Pancreas (tissue), 10 donors: ENCODE measurements at regions not wholly inside any gene's neighbourhood (a gene's known extent, or its start where the extent isn't known, plus 50 kb on each side); places are given as distances from the start of the nearest gene placed in this dataset.

Experiments
- ATAC-seq, 4 donors: fragments of 200-7000 bp; cut with Tn5 transposase; one replicate each; pipeline versions ENCODE4 v1.8.0 to v1.9.1; 2020; ENCODE audit warnings: mild to moderate bottlenecking in 4 of 4, moderate library complexity in 4 of 4
- DNase-seq, 6 donors: peaks; one replicate each; pipeline ENCODE4 v3.0.0-alpha.2; 2020
- FAIRE-seq: peaks from 2 replicates; lab custom pipeline; 2012; peaks lifted over from hg19 to GRCh38; lab: Jason Lieb, UNC
- H3K27ac ChIP-seq, 4 donors: fragments of 200-600 bp; sonication (generic); 1 replicate in 3 of 4; 2 replicates in 1 of 4; pipeline versions ENCODE4 v1.5.0 to v1.8.0; 2020
- H3K27me3 ChIP-seq, 4 donors: fragments of 200-600 bp; one replicate each; pipeline ENCODE4 v1.8.0; 2021
- H3K36me3 ChIP-seq, 3 donors: fragments of 200-600 bp; sonication (generic) in 1 of 3; one replicate each; pipeline versions ENCODE4 v1.5.0 to v1.8.0; 2020 to 2021
- H3K4me1 ChIP-seq, 3 donors: fragments of 200-600 bp; one replicate each; pipeline ENCODE4 v1.8.0; 2021
- H3K4me3 ChIP-seq, 4 donors: fragments of 200-600 bp; sonication (generic) in 2 of 4; one replicate each; pipeline versions ENCODE4 v1.5.0 to v1.8.0; 2020 to 2021
- H3K9me3 ChIP-seq, 4 donors: fragments of 200-600 bp; one replicate each; pipeline ENCODE4 v1.8.0; 2021
- CTCF ChIP-seq, 4 donors: fragments of 200-600 bp; sonication (generic) in 3 of 4; IDR thresholded peaks; one replicate each; pipeline versions ENCODE4 v1.5.0 to v1.8.0; 2021; ENCODE audit warnings: antibody characterized with exemption in 4 of 4
- WGBS, 2 donors: extraction: QIAGEN DNeasy Blood & Tissue Kit; methylation state at CpG; one replicate each; pipeline ENCODE4 v1.1.7; 2013; 5-methylcytosine and 5-hydroxymethylcytosine counted together
- intact Hi-C, 3 donors: fragments of 100-400 bp; cut with DNase I; formaldehyde crosslinking; loops; one replicate each; pipeline versions ENCODE4 v1.11.1 to v1.14.2; 2022
- donor health status: healthy with polysubstance abuse.
- donor health status: DM: no; HTN: no; CAD: no; lungs with moderate emphysema.
- donor health status: DM: no; HTN: no; CAD: no.
- donor health status: control.
- donor health status: control.
- donor health status: Bipolar disorder and iron deficiency.
- donor health status: DM: yes; HTN: yes; CAD: no.
- donor health status: DM: no; HTN: no; CAD: no.
- donor health status: DM: no; HTN: no; CAD: no.
- donor health status: DM: yes; HTN: yes; CAD: no.

DNA sequence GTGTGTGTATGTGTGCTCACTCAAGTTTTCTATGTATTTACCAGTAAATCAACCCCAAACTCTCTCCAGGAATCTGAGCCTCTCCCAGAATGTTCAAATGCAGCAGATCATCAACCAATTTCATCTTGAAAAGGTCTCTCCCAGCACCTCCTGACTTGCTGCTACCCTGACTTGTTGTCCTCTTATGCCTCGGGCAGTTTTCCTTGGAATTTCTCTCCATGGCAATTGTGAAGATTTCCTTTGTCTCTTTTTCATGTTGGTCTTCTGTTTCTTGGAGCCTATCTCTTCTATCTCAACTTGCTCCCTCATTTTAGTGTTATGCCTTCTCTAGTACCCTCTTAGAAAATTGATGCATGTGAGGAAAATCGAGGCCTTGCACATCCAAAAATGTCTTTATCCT, 303.6 kb upstream of the KIF2A start:
- no peaks in the 10 kb centered on the region for H3K4me1 ChIP-seq
- ATAC-seq (no peak), FAIRE-seq (no peak), DNase-seq (no peak)
- H3K4me3 ChIP-seq: no peak overlapping the region
- no peak for TF ChIP-seq CTCF (IDR thresholded peaks at IDR 0.05)
- intact Hi-C loops: no loop called here
- no peaks in the 10 kb centered on the region for H3K27me3 ChIP-seq
- 58 to 74% methylated on average over 2 of the region's 2 CpGs for WGBS, 2 donors
- no peaks in the 10 kb centered on the region for H3K36me3 ChIP-seq
- H3K27ac ChIP-seq: no peak overlapping the region
- no peaks in the 10 kb centered on the region for H3K9me3 ChIP-seq

GRCh38 chr5:62005551-62005950, 300.5 kb upstream of the KIF2A start:
- intact Hi-C loops: no loop called here
- Histone ChIP-seq H3K27ac (no peak overlapping the region), H3K36me3 (no peaks in the 10 kb centered on the region), H3K27me3 (no peaks in the 10 kb centered on the region), H3K9me3 (no peaks in the 10 kb centered on the region), H3K4me3 (no peak overlapping the region), H3K4me1 (no peaks in the 10 kb centered on the region)
- DNase-seq (no peak), FAIRE-seq (no peak), ATAC-seq (no peak)
- TF ChIP-seq CTCF (IDR thresholded peaks at IDR 0.05): no peak
- WGBS, 2 donors: 86 to 97% methylated on average over 2 of the region's 2 CpGs

GRCh38 chr5:62007457-62007856, 298.5 kb upstream of the KIF2A start:
- no peak overlapping the region for H3K4me3 ChIP-seq
- intact Hi-C loops: no loop called here
- H3K27me3 ChIP-seq: no peaks in the 10 kb centered on the region
- H3K36me3 ChIP-seq: no peaks in the 10 kb centered on the region
- no peak overlapping the region for H3K27ac ChIP-seq
- no peaks in the 10 kb centered on the region for H3K4me1 ChIP-seq
- WGBS, 2 donors: 72 to 74% methylated on average over 3 of the region's 3 CpGs
- no peaks in the 10 kb centered on the region for H3K9me3 ChIP-seq
- no peak for FAIRE-seq
- no peak for TF ChIP-seq CTCF (IDR thresholded peaks at IDR 0.05)
- no peak for ATAC-seq
- DNase-seq: no peak

- H3K4me1 ChIP-seq: no peaks in the 10 kb centered on the region
- ATAC-seq (no peak), FAIRE-seq (no peak), DNase-seq (no peak)
- intact Hi-C loops: no loop called here
- TF ChIP-seq CTCF (IDR thresholded peaks at IDR 0.05): no peak
- no peaks in the 10 kb centered on the region for H3K36me3 ChIP-seq
- no peaks in the 10 kb centered on the region for H3K27me3 ChIP-seq
- WGBS, 2 donors: 69 to 71% methylated on average over 5 of the region's 5 CpGs
- no peak overlapping the region for H3K4me3 ChIP-seq
- no peak overlapping the region for H3K27ac ChIP-seq
- H3K9me3 ChIP-seq: no peaks in the 10 kb centered on the region
Measured at GRCh38 chr5:62011089-62011664, 294.8 kb upstream of the KIF2A start.

- H3K36me3 ChIP-seq: no peaks in the 10 kb centered on the region
- DNase-seq: no peak
- 79 to 92% methylated on average over 1 of the region's 1 CpG for WGBS, 2 donors
- H3K27me3 ChIP-seq: no peaks in the 10 kb centered on the region
- no peaks in the 10 kb centered on the region for H3K4me1 ChIP-seq
- ATAC-seq: peak in 1 of 4 donors; percentile 29
- no peak overlapping the region for H3K4me3 ChIP-seq
- no peak overlapping the region for H3K27ac ChIP-seq
- no peak for TF ChIP-seq CTCF (IDR thresholded peaks at IDR 0.05)
- no peak for FAIRE-seq
- intact Hi-C loops: no loop called here
- no peaks in the 10 kb centered on the region for H3K9me3 ChIP-seq
Measured at GRCh38 chr5:62017092-62017491, 288.9 kb upstream of the KIF2A start.
